Posterior vena cava (tissue), 2 donors: ENCODE measurements at regions not wholly inside any gene's neighbourhood (a gene's known extent, or its start where the extent isn't known, plus 50 kb on each side); places are given as distances from the start of the nearest gene placed in this dataset.

ENCODE experiments used
- DNase-seq: peaks from one replicate; pipeline ENCODE4 v3.0.0-alpha.2; 2020; ENCODE audit warnings: low spot score
- intact Hi-C, 2 donors: fragments of 100-400 bp; cut with DNase I; formaldehyde crosslinking; loops; one replicate each; pipeline versions ENCODE4 v1.14.1 to v1.14.2; 2022 to 2023
- donor health status: DM: yes; HTN: yes; CAD: no.
- donor health status: DM: yes; HTN: yes; CAD: no.

DNA sequence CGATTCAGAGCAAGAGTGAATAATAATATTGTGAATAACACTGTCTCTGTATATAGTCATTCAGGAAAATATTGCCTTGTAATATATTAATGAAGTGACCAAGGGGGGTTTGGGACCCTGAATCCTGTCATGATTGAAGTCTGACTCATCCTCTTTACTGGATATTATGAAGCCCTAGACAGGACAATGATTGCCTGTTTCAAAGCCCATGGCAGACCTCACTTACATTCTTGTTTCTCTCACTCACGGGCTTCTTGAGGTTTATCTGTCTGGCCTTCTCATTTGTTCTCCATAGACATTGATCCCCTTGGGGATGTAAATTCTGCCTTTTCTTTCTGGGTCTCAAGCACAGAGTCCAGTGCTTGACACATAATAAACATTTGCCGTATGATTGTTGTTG, 449.3 kb upstream of the THRB start:
- intact Hi-C loops: no loop called here
- DNase-seq: no peak

GRCh38 chr3:24944805-24945520, 450.3 kb upstream of the THRB start:
- no peak for DNase-seq
- intact Hi-C loops: no loop called here

- intact Hi-C loops: no loop called here
- no peak for DNase-seq
Observed at GRCh38 chr3:24945563-24945962, 450.9 kb upstream of the THRB start.

- intact Hi-C loops: no loop called here
- DNase-seq: no peak
Observed at GRCh38 chr3:24947103-24947502, 452.5 kb upstream of the THRB start.

DNA sequence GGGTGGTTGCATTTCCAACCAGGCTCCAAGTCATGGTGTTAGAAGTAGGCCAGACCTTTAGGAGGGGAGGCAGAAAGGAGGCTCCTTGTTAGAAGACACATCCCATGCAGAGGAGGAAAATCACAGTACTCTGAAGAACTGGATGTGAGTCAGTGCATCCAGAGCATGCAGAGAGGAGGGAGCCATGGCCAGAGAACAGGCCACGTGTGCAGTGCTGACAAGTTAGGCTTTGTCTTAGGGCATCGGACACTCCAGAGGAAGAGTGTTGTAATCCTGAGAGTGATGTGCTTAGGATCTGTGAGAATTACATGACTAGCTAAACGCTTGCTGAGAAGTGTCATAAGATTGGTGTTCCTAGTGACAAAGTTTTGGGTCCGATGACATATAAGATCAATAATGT, 456.5 kb upstream of the THRB start:
- intact Hi-C loops: no loop called here

GRCh38 chr3:24952388-24952787, 457.7 kb upstream of the THRB start:
- DNase-seq: no peak
- intact Hi-C loops: no loop called here

More for the DNA sequence above, 456.5 kb upstream of the THRB start:
- no peak for DNase-seq

GRCh38 chr3:24953060-24953771, 458.6 kb upstream of the THRB start:
- intact Hi-C loops: no loop called here
- no peak for DNase-seq

DNA sequence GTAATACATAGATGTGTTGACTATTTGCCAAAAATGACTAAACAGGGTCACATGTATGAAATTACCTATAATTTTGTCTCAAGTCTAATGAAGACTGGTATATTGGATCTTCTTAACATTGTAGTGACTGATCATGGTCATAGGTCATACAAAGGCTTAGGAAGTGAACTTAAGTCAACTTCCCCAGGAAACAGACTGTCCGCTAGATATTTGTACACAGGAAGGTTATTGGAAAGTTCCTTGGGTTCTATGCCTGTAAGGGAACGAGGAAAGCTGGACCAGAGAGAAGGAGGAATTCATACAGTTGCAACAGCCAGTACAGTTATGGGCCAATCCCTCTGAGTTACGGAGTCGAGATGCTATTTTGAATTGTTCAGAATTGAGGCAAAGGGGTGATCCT, 462.0 kb upstream of the THRB start:
- intact Hi-C loops: no loop called here
- no peak for DNase-seq

- intact Hi-C loops: no loop called here
Observed at GRCh38 chr3:24958271-24958670, 463.6 kb upstream of the THRB start.

GRCh38 chr3:24958910-24959447, 464.3 kb upstream of the THRB start:
- intact Hi-C loops: no loop called here
- no peak for DNase-seq

More at GRCh38 chr3:24958271-24958670, 463.6 kb upstream of the THRB start:
- no peak for DNase-seq

DNA sequence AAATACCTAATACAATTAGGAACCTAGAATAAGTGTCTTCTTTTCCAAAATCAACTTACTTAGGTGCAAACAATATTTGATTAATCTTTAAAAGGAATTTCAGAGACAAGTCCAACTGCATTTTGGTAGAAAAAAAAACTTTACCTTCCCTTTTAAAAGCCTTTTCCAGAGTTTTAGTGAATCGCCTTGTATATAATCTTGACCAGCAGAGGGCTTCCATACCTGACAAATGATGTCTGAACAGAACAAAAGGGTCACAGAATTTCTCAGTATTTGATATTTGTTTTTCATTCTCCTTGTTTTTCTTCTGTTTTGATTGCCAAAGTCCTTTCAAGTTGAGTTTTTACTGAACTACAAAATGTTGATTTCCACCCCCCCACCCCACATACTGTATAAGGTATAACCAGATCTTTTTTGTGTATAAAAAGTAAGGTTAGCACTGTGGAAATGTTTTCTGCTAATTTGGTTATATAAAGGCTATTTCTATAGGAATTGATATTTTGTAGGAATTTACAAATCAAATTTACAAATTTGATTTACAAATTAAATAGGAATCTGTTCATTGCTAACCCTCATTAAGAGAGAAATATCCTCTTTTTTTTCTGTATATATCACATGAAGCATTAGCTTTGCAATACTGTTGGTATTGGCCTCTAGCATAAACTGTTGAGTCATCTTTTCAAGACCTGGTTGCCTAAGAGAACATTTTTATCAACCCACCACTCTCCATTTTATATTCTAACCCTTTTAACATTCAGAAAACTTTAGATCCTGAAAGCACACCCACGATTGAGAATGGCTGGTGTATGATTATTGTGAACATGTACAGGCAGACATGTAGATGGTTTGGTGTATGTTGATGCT, 464.1 kb upstream of the RARB start:
- no peak for DNase-seq
- intact Hi-C loops: no loop called here

DNA sequence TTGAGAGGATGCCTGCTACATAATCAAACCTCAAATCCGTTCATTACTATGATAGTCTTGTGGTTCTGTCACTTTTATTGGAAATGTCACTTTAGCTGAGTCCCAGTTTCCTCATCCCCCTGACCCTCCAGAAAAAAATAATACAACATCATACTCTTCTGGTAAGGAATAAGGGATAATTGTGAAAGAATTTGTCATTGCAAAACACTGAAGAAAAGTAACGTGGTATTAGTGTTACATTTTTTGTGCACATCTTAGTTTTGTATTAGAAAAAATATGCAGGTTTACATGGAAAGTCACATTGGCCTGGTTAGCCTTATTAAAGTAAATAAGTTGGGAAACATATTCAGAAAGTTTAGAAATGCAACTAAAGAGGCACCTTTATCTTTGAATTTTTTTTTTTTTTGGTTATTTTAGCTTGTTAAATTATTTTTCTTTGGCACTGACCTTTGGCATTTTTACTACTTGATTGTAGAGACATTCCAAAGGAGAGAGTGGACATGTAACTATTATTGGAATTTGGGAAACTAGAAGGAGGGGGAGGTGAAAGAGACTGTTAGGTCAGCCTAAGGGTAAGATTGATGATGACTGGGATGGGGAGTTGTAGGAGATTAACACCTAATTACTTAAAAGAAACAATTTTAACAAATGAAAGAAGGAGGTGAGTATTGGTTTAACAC, 462.2 kb upstream of the RARB start:
- DNase-seq: no peak
- intact Hi-C loops: no loop called here

GRCh38 chr3:24968036-24968435, 460.0 kb upstream of the RARB start:
- intact Hi-C loops: no loop called here
- no peak for DNase-seq

DNA sequence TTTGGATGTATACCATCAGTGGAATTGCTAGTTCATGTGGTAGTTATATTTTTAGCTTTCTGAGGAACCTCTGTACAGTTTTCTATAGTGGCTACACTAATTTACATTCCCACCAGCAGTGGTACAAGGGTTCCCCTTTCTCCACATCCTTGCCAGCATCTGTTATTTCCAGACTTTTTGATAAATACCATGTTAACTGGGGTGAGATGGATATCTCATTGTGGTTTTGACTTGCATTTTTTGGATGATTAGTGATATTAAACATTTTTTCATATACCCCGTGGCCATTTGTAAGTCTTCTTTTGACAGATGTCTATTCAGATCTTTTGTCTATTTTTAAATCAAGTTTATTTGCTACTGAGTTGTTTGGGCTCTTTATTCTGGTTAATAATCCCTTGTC, 455.6 kb upstream of the RARB start:
- no peak for DNase-seq
- intact Hi-C loops: no loop called here

- intact Hi-C loops: no loop called here
- no peak for DNase-seq
Observed at GRCh38 chr3:24981309-24981708, 446.8 kb upstream of the RARB start.

DNA sequence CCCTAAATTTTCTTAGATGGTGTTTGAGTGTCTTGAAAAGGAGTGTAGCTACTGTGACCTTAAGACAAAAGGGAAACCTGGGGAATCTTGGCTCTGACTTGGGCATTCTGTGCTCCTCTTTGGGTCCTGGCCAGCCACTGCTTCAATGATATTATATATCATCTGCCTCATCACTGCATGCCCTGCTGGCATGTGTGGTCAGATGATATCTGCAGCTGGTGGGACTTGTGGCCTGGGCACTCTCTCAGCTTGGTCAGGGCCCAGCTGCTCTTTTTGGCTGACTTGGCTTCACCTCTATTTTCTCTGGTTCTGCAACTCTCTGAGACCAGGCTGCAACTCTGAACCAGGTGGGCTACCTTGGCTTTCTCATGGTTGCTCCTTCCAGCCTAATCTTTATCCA, 446.1 kb upstream of the RARB start:
- intact Hi-C loops: no loop called here
- no peak for DNase-seq

- no peak for DNase-seq
Observed at GRCh38 chr3:24985668-24986067, 442.4 kb upstream of the RARB start.

GRCh38 chr3:24986612-24987011, 441.5 kb upstream of the RARB start:
- DNase-seq: no peak
- intact Hi-C loops: no loop called here

More at GRCh38 chr3:24985668-24986067, 442.4 kb upstream of the RARB start:
- intact Hi-C loops: no loop called here

DNA sequence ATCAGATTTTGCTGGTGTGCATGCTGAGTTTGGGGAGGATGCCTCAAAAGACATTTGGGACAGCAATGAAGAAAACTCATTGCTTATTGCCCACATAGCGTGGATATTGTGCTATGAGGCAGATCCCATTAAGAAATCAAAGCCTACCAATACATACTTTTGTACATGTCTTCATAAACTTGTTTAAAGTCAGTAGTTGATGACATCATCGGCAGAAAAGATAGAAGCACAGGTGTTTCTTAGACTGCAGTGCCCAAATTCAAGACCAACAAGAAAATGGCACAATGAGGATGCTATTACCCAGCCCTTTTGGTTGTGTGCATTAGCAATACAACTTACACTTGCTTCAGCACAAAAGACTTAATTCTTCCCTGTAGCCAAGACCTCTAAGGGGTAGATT, 428.7 kb upstream of the RARB start:
- DNase-seq: no peak
- intact Hi-C loops: no loop called here
